Spleen (tissue), 11 donors: ENCODE measurements at regions not wholly inside any gene's neighbourhood (a gene's known extent, or its start where the extent isn't known, plus 50 kb on each side); places are given as distances from the start of the nearest gene placed in this dataset.

Experiments
- DNase-seq: peaks from one replicate; pipeline ENCODE4 v3.0.0-alpha.2; 2020
- H3K27ac ChIP-seq, 8 donors: fragments of 200-600 bp; sonication (generic) in 7 of 8; 1 replicate in 4 of 8; 2 replicates in 4 of 8; pipeline versions ENCODE4 v1.5.0 to v1.8.0; 2016 to 2021; ENCODE audit warnings: inconsistent platforms in 4 of 8, mild to moderate bottlenecking in 4 of 8, moderate library complexity in 1 of 8
- H3K27me3 ChIP-seq, 7 donors: fragments of 200-600 bp; sonication (generic) in 6 of 7; replicated peaks in 1 of 7; 1 replicate in 4 of 7; 2 replicates in 3 of 7; pipeline versions ENCODE4 v1.5.0 to v1.8.0; 2016 to 2021; ENCODE audit warnings: inconsistent platforms in 3 of 7, mild to moderate bottlenecking in 1 of 7
- H3K36me3 ChIP-seq, 6 donors: fragments of 200-600 bp; sonication (generic) in 5 of 6; 1 replicate in 4 of 6; 2 replicates in 2 of 6; pipeline versions ENCODE4 v1.5.0 to v1.8.0; 2016 to 2021; ENCODE audit warnings: inconsistent platforms in 2 of 6
- H3K4me1 ChIP-seq, 6 donors: fragments of 200-600 bp; sonication (generic) in 5 of 6; 1 replicate in 3 of 6; 2 replicates in 3 of 6; pipeline versions ENCODE4 v1.5.0 to v1.8.0; 2016 to 2021; ENCODE audit warnings: inconsistent platforms in 3 of 6
- H3K4me3 ChIP-seq, 8 donors: fragments of 200-600 bp; sonication (generic) in 7 of 8; 1 replicate in 4 of 8; 2 replicates in 4 of 8; pipeline versions ENCODE4 v1.5.0 to v1.8.0; 2016 to 2021; ENCODE audit warnings: inconsistent platforms in 4 of 8, mild to moderate bottlenecking in 4 of 8, moderate library complexity in 2 of 8
- H3K9me3 ChIP-seq, 8 donors: fragments of 200-600 bp; sonication (generic) in 7 of 8; 1 replicate in 4 of 8; 2 replicates in 4 of 8; pipeline versions ENCODE4 v1.5.0 to v1.8.0; 2016 to 2021; ENCODE audit warnings: inconsistent platforms in 4 of 8
- CTCF ChIP-seq, 11 experiments: fragments of 200-600 bp in 7 of 11; fragments of 450-650 bp in 4 of 11; sonication (generic) in 4 of 11; IDR thresholded peaks in 8 of 11; conservative IDR thresholded peaks in 3 of 11; 1 replicate in 7 of 11; 2 replicates in 4 of 11; pipeline versions ENCODE4 v1.4.0 to v1.8.0; 2016 to 2021; ENCODE audit warnings: antibody characterized with exemption in 11 of 11, inconsistent platforms in 4 of 11, mild to moderate bottlenecking in 1 of 11
- POLR2A ChIP-seq, 3 donors: fragments of 450-650 bp; IDR thresholded peaks; one replicate each; pipeline ENCODE4 v1.5.1; 2017; ENCODE audit warnings: antibody characterized with exemption in 3 of 3, mild to moderate bottlenecking in 1 of 3
- POLR2AphosphoS5 ChIP-seq, 3 donors: sonication (generic); formaldehyde crosslinking; IDR thresholded peaks; one replicate each; pipeline ENCODE4 v1.5.1; 2017; ENCODE audit warnings: antibody characterized with exemption in 3 of 3
- WGBS, 5 donors: extraction: QIAGEN DNeasy Blood & Tissue Kit in 3 of 5; methylation state at CpG; one replicate each; pipeline versions ENCODE4 v1.1.5 to v1.1.7; 2013 to 2018; 5-methylcytosine and 5-hydroxymethylcytosine counted together
- intact Hi-C: fragments of 100-400 bp; cut with DNase I; formaldehyde crosslinking; loops from one replicate; pipeline ENCODE4 v1.15.0; 2023; ENCODE audit warnings: low total_unique reads
- donor health status: healthy with polysubstance abuse.
- donor health status: DM: no; HTN: no; CAD: no; lungs with moderate emphysema.
- donor health status: DM: no; HTN: no; CAD: no.
- donor health status: Bipolar disorder and iron deficiency.
- donor health status: healthy.
- donor health status: DM: no; HTN: no; CAD: no.
- donor health status: DM: yes; HTN: yes; CAD: no.

GRCh38 chr1:73593364-73593763, 604.6 kb downstream of the LRRIQ3 start:
- Histone ChIP-seq H3K36me3 (no peaks in the 10 kb centered on the region), H3K9me3 (peaks cover 0 to 5% (median 0%) of the 10 kb centered on the region in 8 donors), H3K27me3 (no peaks in the 10 kb centered on the region), H3K4me3 (peak overlapping the region in 1 of 8 donors; percentile 44), H3K27ac (peak overlapping the region in 5 of 8 donors; percentile 9 to 58 (median 45)), H3K4me1 (peaks cover 0 to 17% (median 7%) of the 10 kb centered on the region in 6 donors)
- intact Hi-C loops = no loop called here
- no peak for DNase-seq
- TF ChIP-seq POLR2A (IDR thresholded peaks at IDR 0.05) (no peak), POLR2AphosphoS5 (IDR thresholded peaks at IDR 0.05) (no peak), CTCF (IDR thresholded peaks at IDR 0.05 in 8 of 11, conservative IDR thresholded peaks at IDR 0.05 in 3 of 11) (no peak)
- 2 to 11% (median 6%) methylated on average over 3 of the region's 3 CpGs for WGBS, 5 donors

DNA sequence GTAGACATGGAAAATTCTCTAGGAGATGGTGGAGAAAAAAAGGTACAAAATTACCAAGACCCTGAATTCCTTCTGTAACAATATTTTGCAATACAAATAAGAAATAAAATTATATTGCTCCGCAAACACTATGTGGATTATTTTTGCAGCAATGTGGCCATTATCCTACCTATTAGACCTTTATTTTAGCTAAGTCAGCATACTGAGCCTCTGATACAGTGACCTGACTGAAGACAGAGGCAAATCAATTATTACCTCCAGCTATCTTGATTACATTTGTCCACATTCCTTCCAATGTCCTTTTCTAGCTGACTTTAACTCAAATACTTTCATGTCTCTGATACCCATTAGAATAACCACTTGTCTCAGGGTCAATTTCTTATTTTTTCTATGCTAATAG, 610.9 kb downstream of the LRRIQ3 start:
- H3K4me3 ChIP-seq = no peak overlapping the region
- intact Hi-C loops = no loop called here
- no peak overlapping the region for H3K27ac ChIP-seq
- 95 to 100% (median 100%) methylated on average over 1 of the region's 1 CpG for WGBS, 5 donors
- H3K4me1 ChIP-seq = no peaks in the 10 kb centered on the region
- no peaks in the 10 kb centered on the region for H3K27me3 ChIP-seq
- no peak for DNase-seq
- TF ChIP-seq CTCF (IDR thresholded peaks at IDR 0.05 in 8 of 11, conservative IDR thresholded peaks at IDR 0.05 in 3 of 11) (no peak), POLR2AphosphoS5 (IDR thresholded peaks at IDR 0.05) (no peak), POLR2A (IDR thresholded peaks at IDR 0.05) (no peak)
- no peaks in the 10 kb centered on the region for H3K36me3 ChIP-seq
- peaks cover 0 to 8% (median 0%) of the 10 kb centered on the region in 8 donors for H3K9me3 ChIP-seq

DNA sequence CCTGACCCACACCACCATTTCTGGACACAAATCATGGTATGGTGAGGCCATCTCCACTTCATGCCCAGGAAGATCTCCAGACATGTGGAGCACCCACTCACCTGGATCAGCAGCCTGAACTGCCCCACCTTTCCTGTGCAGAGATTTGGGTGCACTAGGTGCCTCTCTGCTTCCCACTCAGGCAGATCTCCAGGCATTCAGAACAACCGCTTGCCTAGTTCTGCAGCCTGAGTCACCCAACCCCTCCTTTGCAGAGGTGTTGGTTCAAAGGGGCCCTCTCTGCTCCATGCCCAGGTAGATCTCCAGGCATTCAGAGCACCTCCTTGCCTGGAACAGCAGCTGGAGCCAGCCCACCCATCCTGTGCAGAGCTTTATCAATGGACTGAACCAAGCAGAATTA, 620.8 kb downstream of the LRRIQ3 start:
- no peak for DNase-seq
- no peaks in the 10 kb centered on the region for H3K4me1 ChIP-seq
- intact Hi-C loops = no loop called here
- no peaks in the 10 kb centered on the region for H3K27me3 ChIP-seq
- H3K27ac ChIP-seq = no peak overlapping the region
- no peak overlapping the region for H3K4me3 ChIP-seq
- peaks cover 0 to 13% (median 3%) of the 10 kb centered on the region in 8 donors for H3K9me3 ChIP-seq
- 89 to 100% (median 97%) methylated on average over 1 of the region's 1 CpG for WGBS, 5 donors
- H3K36me3 ChIP-seq = no peaks in the 10 kb centered on the region
- TF ChIP-seq POLR2A (IDR thresholded peaks at IDR 0.05) = no peak
- no peak for TF ChIP-seq CTCF (IDR thresholded peaks at IDR 0.05 in 8 of 11, conservative IDR thresholded peaks at IDR 0.05 in 3 of 11)
- no peak for TF ChIP-seq POLR2AphosphoS5 (IDR thresholded peaks at IDR 0.05)

- no peaks in the 10 kb centered on the region for H3K36me3 ChIP-seq
- no peak overlapping the region for H3K4me3 ChIP-seq
- peaks cover 0 to 13% (median 3%) of the 10 kb centered on the region in 8 donors for H3K9me3 ChIP-seq
- no peak for DNase-seq
- no peak for TF ChIP-seq POLR2AphosphoS5 (IDR thresholded peaks at IDR 0.05)
- no peak for TF ChIP-seq CTCF (IDR thresholded peaks at IDR 0.05 in 8 of 11, conservative IDR thresholded peaks at IDR 0.05 in 3 of 11)
- TF ChIP-seq POLR2A (IDR thresholded peaks at IDR 0.05) = no peak
- H3K27me3 ChIP-seq = no peaks in the 10 kb centered on the region
- 76 to 88% (median 86%) methylated on average over 2 of the region's 2 CpGs for whole genome bisulfite sequencing, 5 donors
- intact Hi-C loops = no loop called here
- H3K4me1 ChIP-seq = no peaks in the 10 kb centered on the region
- no peak overlapping the region for H3K27ac ChIP-seq
Measured at GRCh38 chr1:73576083-73576482, 621.9 kb downstream of the LRRIQ3 start.
